SK-N-MC (cell line): ENCODE measurements at regions not wholly inside any gene's neighbourhood (a gene's known extent, or its start where the extent isn't known, plus 50 kb on each side); places are given as distances from the start of the nearest gene placed in this dataset.

Experiments used
- EZH2 ChIP-seq: fragments of 200-600 bp; sonication (generic); IDR thresholded peaks from one replicate; pipeline ENCODE4 v1.6.1; 2017; ENCODE audit warnings: antibody characterized with exemption
- FOXP2 ChIP-seq: optimal IDR thresholded peaks from 2 replicates; pipeline ENCODE3; 2011; ENCODE audit warnings: mild to moderate bottlenecking, moderate library complexity; ENCODE audit not compliant: insufficient read depth; ENCODE audit errors: extremely low read length, control extremely low read depth

- no peak for TF ChIP-seq EZH2
- no peak for TF ChIP-seq FOXP2
Observed at GRCh38 chr3:117893638-117894037, 1141.0 kb downstream of the IGSF11 start.
